ENCODE measurements at regions not wholly inside any gene's neighbourhood (a gene's known extent, or its start where the extent isn't known, plus 50 kb on each side); places are given as distances from the start of the nearest gene placed in this dataset.

GRCh38 chr13:76656500-76656899 lies 229.7 kb downstream of the KCTD12 start (continued):
- no peak for TF ChIP-seq USF2 (IDR thresholded peaks at IDR 0.05; ENCODE audit: borderline replicate concordance, low read depth, low read length)

DNA sequence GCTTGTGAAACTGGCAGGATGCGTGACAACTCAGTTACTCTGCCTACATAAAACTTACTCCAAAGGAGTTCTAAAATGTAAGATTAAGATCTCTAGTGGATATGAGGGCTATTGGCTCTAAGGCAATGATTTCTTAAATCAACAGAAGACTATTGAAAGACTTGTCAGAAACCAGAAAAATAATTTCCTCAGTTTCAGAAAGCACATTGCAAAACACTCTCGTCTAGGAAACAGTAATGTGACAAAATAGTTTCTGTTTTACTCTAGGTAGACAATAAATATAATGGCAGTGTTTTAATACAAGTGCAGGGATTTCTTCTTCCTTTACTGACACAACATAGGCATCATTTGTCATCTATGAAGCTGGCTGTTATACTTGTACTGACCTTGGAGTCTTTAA lies 230.1 kb downstream of the KCTD12 start:
- CTCF ChIA-PET: interaction anchor here (0.8 to 1.2 kb wide), 3 partner anchors 36 to 247 kb away, joined by 3 to 4 read pairs (median 3); no protein-coding TSS in a partner anchor
- Histone ChIP-seq H2AFZ (ENCODE audit: low read depth) (no peak overlapping the region), H3K27ac (ENCODE audit: low read depth in 2 of 2, low read length in 1 of 2) (no peak overlapping the region)

GRCh38 chr13:76654263-76654662 lies 231.9 kb downstream of the KCTD12 start:
- Histone ChIP-seq H3K9me3 (no peaks in the 10 kb centered on the region), H4K20me1 (ENCODE audit: insufficient read depth) (no peaks in the 10 kb centered on the region), H3K4me3 (ENCODE audit: low read depth in 2 of 2, low read length in 1 of 2) (no peak overlapping the region), H3K4me1 (ENCODE audit: control insufficient read depth in 1 of 2, insufficient read depth in 2 of 2, low read depth in 1 of 2, low read length in 1 of 2) (no peaks in the 10 kb centered on the region), H2AFZ (ENCODE audit: low read depth) (no peak overlapping the region), H3K9ac (no peak overlapping the region), H3K36me3 (replicated peaks in 1 of 2; ENCODE audit: control insufficient read depth in 1 of 2, insufficient read depth in 2 of 2, low read length in 1 of 2) (no peaks in the 10 kb centered on the region), H3K4me2 (no peak overlapping the region), H3K9me2 (no peaks in the 10 kb centered on the region), H3F3A (replicated peaks; ENCODE audit: insufficient read depth) (no peaks in the 10 kb centered on the region), H3K79me2 (ENCODE audit: insufficient read depth) (no peaks in the 10 kb centered on the region), H3K27me3 (ENCODE audit: insufficient read depth) (no peaks in the 10 kb centered on the region), H3K27ac (ENCODE audit: low read depth in 2 of 2, low read length in 1 of 2) (no peak overlapping the region)
- TF ChIP-seq, protein P1, sequence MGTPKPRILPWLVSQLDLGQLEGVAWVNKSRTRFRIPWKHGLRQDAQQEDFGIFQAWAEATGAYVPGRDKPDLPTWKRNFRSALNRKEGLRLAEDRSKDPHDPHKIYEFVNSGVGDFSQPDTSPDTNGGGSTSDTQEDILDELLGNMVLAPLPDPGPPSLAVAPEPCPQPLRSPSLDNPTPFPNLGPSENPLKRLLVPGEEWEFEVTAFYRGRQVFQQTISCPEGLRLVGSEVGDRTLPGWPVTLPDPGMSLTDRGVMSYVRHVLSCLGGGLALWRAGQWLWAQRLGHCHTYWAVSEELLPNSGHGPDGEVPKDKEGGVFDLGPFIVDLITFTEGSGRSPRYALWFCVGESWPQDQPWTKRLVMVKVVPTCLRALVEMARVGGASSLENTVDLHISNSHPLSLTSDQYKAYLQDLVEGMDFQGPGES (IDR thresholded peaks at IDR 0.05; ENCODE audit: low read depth, low read length): no peak
- POLR2A ChIA-PET: no interaction called here
- CTCF ChIA-PET: no interaction called here
- 86% methylated on average over 2 of the region's 2 CpGs for WGBS (ENCODE audit: low lambda C conversion rate)
- DNase-seq: no peak

More for the DNA sequence above, 230.1 kb downstream of the KCTD12 start:
- H3K9me2 ChIP-seq: no peaks in the 10 kb centered on the region
- no peaks in the 10 kb centered on the region for H3F3A ChIP-seq (replicated peaks; ENCODE audit: insufficient read depth)
- no peak for DNase-seq
- WGBS (ENCODE audit: low lambda C conversion rate): 41% methylated on average over 2 of the region's 2 CpGs
- no peak overlapping the region for H3K9ac ChIP-seq
- no peaks in the 10 kb centered on the region for H3K9me3 ChIP-seq
- no peak overlapping the region for H3K4me2 ChIP-seq
- H3K4me3 ChIP-seq (ENCODE audit: low read depth in 2 of 2, low read length in 1 of 2): no peak overlapping the region
- no peaks in the 10 kb centered on the region for H3K27me3 ChIP-seq (ENCODE audit: insufficient read depth)
- H3K36me3 ChIP-seq (replicated peaks in 1 of 2; ENCODE audit: control insufficient read depth in 1 of 2, insufficient read depth in 2 of 2, low read length in 1 of 2): no peaks in the 10 kb centered on the region
- no peak for TF ChIP-seq EZH2phosphoT487 (IDR thresholded peaks at IDR 0.05; ENCODE audit: borderline replicate concordance, low read depth)
- no peak for TF ChIP-seq YY1 (IDR thresholded peaks at IDR 0.05; ENCODE audit: low read depth)
- no peak for TF ChIP-seq FOXM1 (IDR thresholded peaks at IDR 0.05; ENCODE audit: low read depth)
- TF ChIP-seq, protein P1 (IDR thresholded peaks at IDR 0.05; ENCODE audit: low read depth, low read length): no peak
- TF ChIP-seq MXI1 (IDR thresholded peaks at IDR 0.05; ENCODE audit: low read depth, low read length): no peak
- TF ChIP-seq TEAD4 (IDR thresholded peaks at IDR 0.05; ENCODE audit: borderline replicate concordance, insufficient read depth): no peak
- TF ChIP-seq GATA2 (CRISPR knock-in tag; IDR thresholded peaks at IDR 0.05): no peak
- no peak for TF ChIP-seq RAD21 (IDR thresholded peaks at IDR 0.05; ENCODE audit: low read length)
- no peaks in the 10 kb centered on the region for H3K4me1 ChIP-seq (ENCODE audit: control insufficient read depth in 1 of 2, insufficient read depth in 2 of 2, low read depth in 1 of 2, low read length in 1 of 2)
- H4K20me1 ChIP-seq (ENCODE audit: insufficient read depth): no peaks in the 10 kb centered on the region
- POLR2A ChIA-PET: no interaction called here
- H3K79me2 ChIP-seq (ENCODE audit: insufficient read depth): no peaks in the 10 kb centered on the region
